ENCODE measurements at regions not wholly inside any gene's neighbourhood (a gene's known extent, or its start where the extent isn't known, plus 50 kb on each side); places are given as distances from the start of the nearest gene placed in this dataset.

DNA sequence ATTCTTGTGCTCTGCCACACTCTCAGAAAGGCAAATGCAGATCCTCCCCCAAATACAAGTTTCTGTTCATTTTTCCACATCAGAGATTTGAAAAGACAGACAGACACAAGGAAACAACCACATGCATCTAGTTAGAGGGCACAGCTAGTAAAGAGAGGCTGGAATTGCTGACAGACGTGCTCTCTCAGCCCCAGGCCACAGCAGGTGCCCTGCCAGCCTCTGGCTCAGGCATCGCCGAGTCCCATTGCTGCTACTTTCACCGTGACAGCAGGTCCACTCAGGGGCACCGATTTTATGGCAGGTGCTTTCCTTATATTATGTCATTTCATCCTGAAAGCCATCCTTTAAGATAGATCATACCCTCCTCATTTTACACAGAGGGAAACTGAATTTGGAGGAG lies 507.5 kb downstream of the EIPR1 start:
- TF ChIP-seq, protein P1, sequence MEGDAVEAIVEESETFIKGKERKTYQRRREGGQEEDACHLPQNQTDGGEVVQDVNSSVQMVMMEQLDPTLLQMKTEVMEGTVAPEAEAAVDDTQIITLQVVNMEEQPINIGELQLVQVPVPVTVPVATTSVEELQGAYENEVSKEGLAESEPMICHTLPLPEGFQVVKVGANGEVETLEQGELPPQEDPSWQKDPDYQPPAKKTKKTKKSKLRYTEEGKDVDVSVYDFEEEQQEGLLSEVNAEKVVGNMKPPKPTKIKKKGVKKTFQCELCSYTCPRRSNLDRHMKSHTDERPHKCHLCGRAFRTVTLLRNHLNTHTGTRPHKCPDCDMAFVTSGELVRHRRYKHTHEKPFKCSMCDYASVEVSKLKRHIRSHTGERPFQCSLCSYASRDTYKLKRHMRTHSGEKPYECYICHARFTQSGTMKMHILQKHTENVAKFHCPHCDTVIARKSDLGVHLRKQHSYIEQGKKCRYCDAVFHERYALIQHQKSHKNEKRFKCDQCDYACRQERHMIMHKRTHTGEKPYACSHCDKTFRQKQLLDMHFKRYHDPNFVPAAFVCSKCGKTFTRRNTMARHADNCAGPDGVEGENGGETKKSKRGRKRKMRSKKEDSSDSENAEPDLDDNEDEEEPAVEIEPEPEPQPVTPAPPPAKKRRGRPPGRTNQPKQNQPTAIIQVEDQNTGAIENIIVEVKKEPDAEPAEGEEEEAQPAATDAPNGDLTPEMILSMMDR (conservative IDR thresholded peaks at IDR 0.05): no peak
- Mint-ChIP-seq H3K9me3 (peaks cover 5% of the 10 kb centered on the region), H3K4me1 (no peaks in the 10 kb centered on the region), H3K4me3 (no peak overlapping the region), H3K36me3 (ENCODE audit: low read depth) (no peaks in the 10 kb centered on the region), H3K27ac (no peak overlapping the region), H3K27me3 (ENCODE audit: insufficient read depth) (no peaks in the 10 kb centered on the region)
- H3K36me3 ChIP-seq (ENCODE audit: control insufficient read depth, insufficient read depth, low read length): no peaks in the 10 kb centered on the region
- H3K4me1 ChIP-seq (ENCODE audit: control insufficient read depth, insufficient read depth, low read length): no peaks in the 10 kb centered on the region
- H3K9me3 ChIP-seq (ENCODE audit: control insufficient read depth, low read length): no peaks in the 10 kb centered on the region
- H3K9ac ChIP-seq (ENCODE audit: extremely low read depth, low read length, poor library complexity, severe bottlenecking): no peak overlapping the region
- peak overlapping the region; percentile 32 for H3K27ac ChIP-seq (ENCODE audit: low read depth, low read length)
- WGBS, 2 experiments (ENCODE audit: insufficient coverage in 1 of 2, insufficient read length in 1 of 2): 80% methylated on average over 5 of the region's 5 CpGs; no CpG with 5 or more reads in 1 of the 2 experiments
- H3K4me3 ChIP-seq (ENCODE audit: low read length): no peak overlapping the region
- H3K27me3 ChIP-seq (ENCODE audit: control insufficient read depth, insufficient read depth, low read length, poor library complexity, severe bottlenecking): no peaks in the 10 kb centered on the region
- no peak for DNase-seq

DNA sequence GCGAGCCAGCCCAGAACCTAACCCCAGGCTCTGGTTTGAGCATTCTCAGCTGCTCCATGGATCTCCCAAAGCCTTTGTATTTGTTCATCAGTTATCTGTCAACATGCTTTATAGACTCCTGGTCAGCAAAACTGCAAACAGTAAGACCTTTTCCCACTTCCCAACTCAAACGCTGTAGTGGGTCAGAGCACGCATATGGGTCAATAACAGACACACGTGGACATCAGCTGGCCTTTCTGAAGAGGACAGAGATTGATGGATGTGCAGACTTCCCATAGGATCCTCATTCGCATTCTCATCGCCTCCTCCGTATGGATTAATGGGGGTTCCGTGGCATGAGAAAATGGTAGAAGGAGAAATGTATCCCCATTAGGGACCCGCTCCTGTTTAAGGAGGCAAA lies 508.1 kb downstream of the EIPR1 start:
- H3K27ac ChIP-seq (ENCODE audit: low read depth, low read length): no peak overlapping the region
- H3K27me3 ChIP-seq (ENCODE audit: control insufficient read depth, insufficient read depth, low read length, poor library complexity, severe bottlenecking): no peaks in the 10 kb centered on the region
- no peak overlapping the region for H3K4me3 ChIP-seq (ENCODE audit: low read length)
- no peak overlapping the region for H3K9ac ChIP-seq (ENCODE audit: extremely low read depth, low read length, poor library complexity, severe bottlenecking)
- H3K27ac Mint-ChIP-seq: no peak overlapping the region
- no peak overlapping the region for H3K4me3 Mint-ChIP-seq
- no peaks in the 10 kb centered on the region for H3K4me1 Mint-ChIP-seq
- TF ChIP-seq, protein P1 (conservative IDR thresholded peaks at IDR 0.05): no peak
- peaks cover 2% of the 10 kb centered on the region for H3K9me3 ChIP-seq (ENCODE audit: control insufficient read depth, low read length)
- H3K36me3 Mint-ChIP-seq (ENCODE audit: low read depth): no peaks in the 10 kb centered on the region
- peak; percentile 16 for DNase-seq
- no peaks in the 10 kb centered on the region for H3K27me3 Mint-ChIP-seq (ENCODE audit: insufficient read depth)
- no peaks in the 10 kb centered on the region for H3K36me3 ChIP-seq (ENCODE audit: control insufficient read depth, insufficient read depth, low read length)
- 92 to 93% methylated on average over 9 of the region's 9 CpGs for WGBS, 2 experiments (ENCODE audit: insufficient coverage in 1 of 2, insufficient read length in 1 of 2)
- H3K4me1 ChIP-seq (ENCODE audit: control insufficient read depth, insufficient read depth, low read length): no peaks in the 10 kb centered on the region
- H3K9me3 Mint-ChIP-seq: peaks cover 8% of the 10 kb centered on the region

DNA sequence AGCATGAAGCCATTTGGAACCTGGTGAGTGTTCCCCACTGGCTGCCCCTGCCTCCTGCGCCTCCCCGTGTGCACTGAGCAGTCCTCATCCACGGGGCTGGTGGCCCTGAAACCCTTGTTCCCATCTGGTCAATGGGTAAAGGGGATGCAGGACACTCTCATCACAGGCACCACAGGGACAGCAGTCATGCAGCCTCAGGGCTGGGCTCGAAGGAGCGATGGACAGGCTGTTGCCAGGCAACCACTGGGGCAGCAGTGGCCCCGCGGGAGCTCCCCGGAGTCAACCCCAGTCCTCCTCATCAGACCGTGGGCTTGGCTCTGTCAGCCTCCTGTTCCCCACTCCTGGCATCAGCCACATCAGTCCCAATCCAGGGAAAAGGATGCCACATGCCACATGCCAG lies 509.5 kb downstream of the EIPR1 start:
- Mint-ChIP-seq H3K27me3 (ENCODE audit: insufficient read depth) (no peaks in the 10 kb centered on the region), H3K4me3 (no peak overlapping the region), H3K27ac (no peak overlapping the region), H3K9me3 (peaks cover 17% of the 10 kb centered on the region), H3K4me1 (no peaks in the 10 kb centered on the region), H3K36me3 (ENCODE audit: low read depth) (no peaks in the 10 kb centered on the region)
- Histone ChIP-seq H3K9ac (ENCODE audit: extremely low read depth, low read length, poor library complexity, severe bottlenecking) (no peak overlapping the region), H3K27me3 (ENCODE audit: control insufficient read depth, insufficient read depth, low read length, poor library complexity, severe bottlenecking) (no peaks in the 10 kb centered on the region), H3K4me3 (ENCODE audit: low read length) (no peak overlapping the region), H3K4me1 (ENCODE audit: control insufficient read depth, insufficient read depth, low read length) (no peaks in the 10 kb centered on the region), H3K27ac (ENCODE audit: low read depth, low read length) (peak overlapping the region; percentile 61), H3K9me3 (ENCODE audit: control insufficient read depth, low read length) (peaks cover 5% of the 10 kb centered on the region), H3K36me3 (ENCODE audit: control insufficient read depth, insufficient read depth, low read length) (no peaks in the 10 kb centered on the region)
- TF ChIP-seq, protein P1 (conservative IDR thresholded peaks at IDR 0.05): no peak
- no peak for DNase-seq
- WGBS, 2 experiments (ENCODE audit: insufficient coverage in 1 of 2, insufficient read length in 1 of 2): 49 to 84% methylated on average over 2 to 9 of the region's 9 CpGs
